Body of pancreas (tissue), 4 donors: ENCODE measurements at regions not wholly inside any gene's neighbourhood (a gene's known extent, or its start where the extent isn't known, plus 50 kb on each side); places are given as distances from the start of the nearest gene placed in this dataset.

ENCODE experiments used
- POLR2A ChIP-seq, 3 donors: fragments of 450-650 bp; IDR thresholded peaks; one replicate each; pipeline ENCODE4 v1.6.1; 2016; ENCODE audit warnings: antibody characterized with exemption in 3 of 3, mild to moderate bottlenecking in 2 of 3
- TF ChIP-seq, protein P1 (sequence below), 7 experiments: fragments of 450-650 bp in 4 of 7; fragments of 200-600 bp in 3 of 7; sonication (generic) in 3 of 7; IDR thresholded peaks; one replicate each; pipeline ENCODE4 v1.5.1; 2016 to 2019; ENCODE audit warnings: antibody characterized with exemption in 7 of 7

GRCh38 chr9:110078604-110079003, 129.4 kb downstream of the C9orf152 start:
- TF ChIP-seq, protein P1, sequence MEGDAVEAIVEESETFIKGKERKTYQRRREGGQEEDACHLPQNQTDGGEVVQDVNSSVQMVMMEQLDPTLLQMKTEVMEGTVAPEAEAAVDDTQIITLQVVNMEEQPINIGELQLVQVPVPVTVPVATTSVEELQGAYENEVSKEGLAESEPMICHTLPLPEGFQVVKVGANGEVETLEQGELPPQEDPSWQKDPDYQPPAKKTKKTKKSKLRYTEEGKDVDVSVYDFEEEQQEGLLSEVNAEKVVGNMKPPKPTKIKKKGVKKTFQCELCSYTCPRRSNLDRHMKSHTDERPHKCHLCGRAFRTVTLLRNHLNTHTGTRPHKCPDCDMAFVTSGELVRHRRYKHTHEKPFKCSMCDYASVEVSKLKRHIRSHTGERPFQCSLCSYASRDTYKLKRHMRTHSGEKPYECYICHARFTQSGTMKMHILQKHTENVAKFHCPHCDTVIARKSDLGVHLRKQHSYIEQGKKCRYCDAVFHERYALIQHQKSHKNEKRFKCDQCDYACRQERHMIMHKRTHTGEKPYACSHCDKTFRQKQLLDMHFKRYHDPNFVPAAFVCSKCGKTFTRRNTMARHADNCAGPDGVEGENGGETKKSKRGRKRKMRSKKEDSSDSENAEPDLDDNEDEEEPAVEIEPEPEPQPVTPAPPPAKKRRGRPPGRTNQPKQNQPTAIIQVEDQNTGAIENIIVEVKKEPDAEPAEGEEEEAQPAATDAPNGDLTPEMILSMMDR (IDR thresholded peaks at IDR 0.05), result no peak
- TF ChIP-seq POLR2A (IDR thresholded peaks at IDR 0.05), result no peak
